HG03442 (cell line): ENCODE measurements at regions not wholly inside any gene's neighbourhood (a gene's known extent, or its start where the extent isn't known, plus 50 kb on each side); places are given as distances from the start of the nearest gene placed in this dataset.
A peak's percentile ranks its signal among the peaks of the same experiment; 100 is the strongest.

Experiments used
- ATAC-seq: cut with Tn5 transposase; IDR thresholded peaks from one replicate; pipeline ENCODE4 v1.9.1; 2021; ENCODE audit warnings: mild to moderate bottlenecking, moderate library complexity; ENCODE audit not compliant: unreplicated experiment

GRCh38 chr14:89501381-89501780 lies 84.3 kb upstream of the FOXN3 start:
- no peak for ATAC-seq

- no peak for ATAC-seq
Observed at GRCh38 chr14:89500303-89500702, 83.3 kb upstream of the FOXN3 start.

- no peak for ATAC-seq
Observed at GRCh38 chr14:89498878-89499277, 81.8 kb upstream of the FOXN3 start.

GRCh38 chr14:89495718-89496117 lies 78.7 kb upstream of the FOXN3 start:
- ATAC-seq = no peak

- ATAC-seq = peak; percentile 98
Observed at GRCh38 chr14:89493877-89494634, 77.0 kb upstream of the FOXN3 start.

- no peak for ATAC-seq
Observed at GRCh38 chr14:89493406-89493805, 76.4 kb upstream of the FOXN3 start.

GRCh38 chr14:89491711-89492381 lies 74.8 kb upstream of the FOXN3 start:
- ATAC-seq = no peak

GRCh38 chr14:89490466-89490865 lies 73.4 kb upstream of the FOXN3 start:
- ATAC-seq = no peak

GRCh38 chr14:89489761-89490437 lies 72.9 kb upstream of the FOXN3 start:
- ATAC-seq = no peak

GRCh38 chr14:89486961-89487360 lies 69.9 kb upstream of the FOXN3 start:
- ATAC-seq = no peak

- ATAC-seq = no peak
Observed at GRCh38 chr14:89486505-89486904, 69.5 kb upstream of the FOXN3 start.

GRCh38 chr14:89485264-89485663 lies 68.2 kb upstream of the FOXN3 start:
- no peak for ATAC-seq

GRCh38 chr14:89484051-89484844 lies 67.2 kb upstream of the FOXN3 start:
- ATAC-seq = no peak

GRCh38 chr14:89481196-89481595 lies 64.2 kb upstream of the FOXN3 start:
- ATAC-seq = no peak

- ATAC-seq = no peak
Observed at GRCh38 chr14:89480278-89480677, 63.2 kb upstream of the FOXN3 start.

GRCh38 chr14:89479802-89480201 lies 62.8 kb upstream of the FOXN3 start:
- no peak for ATAC-seq

- no peak for ATAC-seq
Observed at GRCh38 chr14:89477391-89477790, 60.4 kb upstream of the FOXN3 start.

- no peak for ATAC-seq
Observed at GRCh38 chr14:89476354-89476896, 59.4 kb upstream of the FOXN3 start.

GRCh38 chr14:89474464-89474863 lies 57.4 kb upstream of the FOXN3 start:
- ATAC-seq = no peak

- ATAC-seq = no peak
Observed at GRCh38 chr14:89473989-89474388, 57.0 kb upstream of the FOXN3 start.

- no peak for ATAC-seq
Observed at GRCh38 chr14:89473569-89473968, 56.5 kb upstream of the FOXN3 start.
